DMS53 (cell line): ENCODE measurements at regions not wholly inside any gene's neighbourhood (a gene's known extent, or its start where the extent isn't known, plus 50 kb on each side); places are given as distances from the start of the nearest gene placed in this dataset.

Experiments
- DNase-seq: peaks from one replicate; lab custom pipeline; 2025; lab: John Stamatoyannopoulos, UW

DNA sequence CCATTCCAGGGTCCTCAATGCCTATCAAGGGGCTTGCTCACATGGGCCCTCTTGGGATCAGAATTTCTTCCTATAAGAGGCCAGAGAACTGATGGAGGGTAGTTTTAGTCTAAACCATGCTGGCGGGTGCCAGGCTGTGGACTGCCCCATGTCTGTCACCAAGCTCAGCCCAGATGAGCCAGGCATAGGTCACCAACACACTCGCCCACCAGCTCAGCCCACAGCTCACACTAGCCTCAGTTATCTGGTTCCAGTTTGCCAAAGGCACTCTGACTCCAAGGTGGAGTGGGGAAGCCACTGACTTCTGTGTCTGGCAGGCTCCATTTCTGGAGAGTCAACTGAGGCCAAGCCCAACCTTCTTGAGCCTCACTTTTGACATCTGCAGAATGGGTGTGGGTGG, 50.7 kb upstream of the INSYN1 start:
- DNase-seq, result no peak

DNA sequence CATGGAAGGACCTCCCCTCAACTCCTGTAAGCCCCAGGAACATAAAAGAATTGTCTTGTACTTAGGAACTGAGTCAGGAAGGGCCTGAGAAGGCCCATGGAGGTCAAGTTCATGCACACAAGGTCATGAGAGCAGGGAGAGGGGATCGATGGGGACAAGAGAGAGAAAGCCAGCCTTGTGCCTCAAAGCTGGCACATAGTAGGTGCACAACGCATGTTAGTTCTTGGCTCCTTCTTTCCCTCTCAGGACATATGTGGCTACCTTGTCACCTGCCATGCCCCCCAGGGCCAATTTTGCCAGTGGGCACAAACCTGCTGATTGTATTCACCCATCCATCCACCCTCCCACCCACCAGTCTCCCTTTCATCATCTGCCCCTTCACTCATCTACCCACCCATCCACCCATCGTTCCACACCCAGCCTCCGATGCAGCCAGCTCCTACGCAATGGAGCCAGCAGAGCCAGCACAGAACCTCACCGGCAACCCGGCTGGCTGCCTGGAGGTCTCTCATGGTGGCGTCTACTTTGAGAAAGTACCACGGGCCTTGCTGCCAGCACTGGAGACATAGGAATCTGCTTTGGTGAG, 52.4 kb upstream of the INSYN1 start:
- DNase-seq, result no peak

DNA sequence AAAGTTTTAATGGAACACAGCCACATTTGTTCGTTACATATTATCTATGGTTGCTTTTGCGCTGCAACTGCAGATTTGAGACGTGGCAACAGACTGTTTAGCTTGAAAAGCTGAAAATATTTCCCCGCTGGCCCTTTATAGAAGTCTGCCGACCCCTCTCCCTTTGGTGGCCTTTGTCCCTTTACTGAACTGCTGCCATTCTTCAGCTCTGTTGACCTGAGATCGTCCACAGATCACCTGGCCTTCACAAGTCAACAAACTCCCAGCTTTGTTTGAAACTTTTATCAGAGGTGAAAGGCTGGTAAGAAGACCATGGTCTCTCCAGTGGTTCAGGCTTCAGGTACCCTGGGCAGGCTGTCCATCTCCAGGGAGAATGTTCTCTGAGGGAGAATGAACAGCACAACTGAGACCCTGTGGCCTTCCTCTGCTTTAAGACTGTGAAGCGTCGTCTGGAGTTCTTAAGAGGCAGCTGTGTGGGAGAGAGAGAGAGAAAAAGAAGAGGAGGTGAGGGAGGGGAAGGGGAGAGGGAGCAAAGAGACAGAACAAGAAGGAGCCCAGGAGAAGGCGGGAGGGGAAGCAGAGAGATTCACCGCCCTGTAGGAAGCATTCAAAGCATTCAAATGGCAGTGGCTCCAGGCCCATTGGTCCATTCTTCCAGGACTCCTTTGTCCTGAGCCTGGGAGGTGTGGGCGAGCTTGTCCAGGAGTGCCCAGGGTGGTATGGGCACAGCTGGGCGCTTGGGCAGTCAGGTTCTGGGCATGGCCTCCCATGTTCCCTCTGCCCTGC, 53.7 kb upstream of the INSYN1 start:
- DNase-seq, result no peak

DNA sequence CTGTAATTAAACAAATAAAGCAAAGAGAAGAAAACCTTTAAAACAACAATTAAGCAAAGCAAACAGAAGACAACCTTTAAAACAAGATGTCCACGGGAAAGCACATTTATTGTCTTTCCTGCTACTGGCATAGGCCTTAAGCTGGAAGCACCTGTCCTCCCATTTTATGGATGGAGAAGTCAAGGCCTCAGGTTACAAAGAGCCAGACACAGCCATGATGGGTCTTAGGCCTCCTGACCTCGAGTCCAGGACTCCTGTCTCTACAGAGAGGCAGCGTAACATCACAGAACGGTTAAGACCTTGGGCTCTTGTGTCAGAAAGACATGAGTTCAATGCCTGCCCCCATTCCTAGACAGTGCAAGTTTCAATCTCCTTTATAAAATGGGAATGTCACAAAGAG, 54.7 kb upstream of the INSYN1 start:
- DNase-seq, result no peak

DNA sequence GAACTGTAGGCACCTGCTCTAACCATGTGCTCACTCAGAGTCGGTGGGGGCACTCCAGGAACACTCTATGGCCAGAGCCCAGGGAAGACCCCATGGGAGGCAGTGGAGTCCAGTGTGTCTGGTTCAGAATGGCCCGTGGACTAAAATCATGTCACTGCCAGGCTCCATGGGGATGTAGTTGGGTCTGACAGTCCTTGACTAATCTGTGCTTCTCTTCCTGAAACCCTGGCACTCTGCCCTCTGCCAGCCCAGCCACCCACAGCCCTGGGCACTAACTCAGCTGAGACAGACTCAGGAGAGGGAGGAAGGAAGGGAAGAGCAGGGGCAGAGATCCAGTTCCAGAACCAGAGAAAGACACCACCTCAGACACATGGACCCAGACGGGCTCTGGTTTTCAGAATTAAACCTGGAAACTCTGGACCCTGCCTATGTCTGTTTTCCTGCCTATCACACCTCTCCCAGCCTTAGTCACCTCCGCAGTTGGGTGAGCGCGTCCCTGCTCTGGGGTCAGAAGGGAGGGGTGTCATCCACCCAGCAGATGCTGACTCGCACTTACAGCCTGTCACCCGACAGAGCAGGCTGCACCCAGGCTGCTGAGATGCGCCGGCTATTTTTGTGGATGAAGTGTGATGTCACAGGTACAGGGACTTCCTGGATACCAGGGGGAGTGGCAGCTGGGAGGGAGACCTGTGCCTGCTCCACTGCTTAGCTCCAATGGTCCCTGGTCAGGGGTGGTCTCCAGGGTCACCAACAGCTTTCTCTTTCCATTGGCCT, 56.8 kb upstream of the INSYN1 start:
- DNase-seq, result peak; percentile 72

DNA sequence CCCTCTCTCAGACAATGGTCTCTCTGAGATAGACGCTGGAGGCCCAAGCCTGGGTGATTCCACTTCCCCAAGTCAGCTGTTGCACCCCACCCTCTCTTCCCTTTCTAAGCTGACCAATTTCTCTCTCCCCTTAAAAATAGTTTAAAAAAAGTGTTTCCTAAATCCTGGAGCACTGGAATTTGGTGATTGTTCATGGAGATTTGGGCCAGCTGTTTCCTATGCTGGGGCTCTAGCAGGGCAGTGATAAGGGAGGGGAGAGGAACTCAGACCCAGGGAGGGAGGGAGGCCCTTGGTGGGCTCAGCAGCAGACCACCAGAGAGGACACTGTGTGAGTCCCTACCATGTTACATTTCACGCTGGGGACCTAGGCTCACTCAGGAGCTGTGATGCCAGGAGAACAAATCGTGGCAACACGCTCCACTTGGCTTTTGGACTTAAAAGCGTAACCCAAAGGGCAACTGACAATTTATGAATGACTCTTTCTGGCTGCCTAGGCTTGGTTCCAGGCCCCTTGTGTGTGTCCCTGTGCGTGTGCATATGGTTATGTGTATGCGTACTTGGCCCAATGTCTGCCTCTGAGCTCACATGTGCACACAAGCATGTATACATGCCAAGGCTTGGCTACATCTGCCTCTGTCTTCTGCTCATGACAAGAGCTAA, 59.8 kb upstream of the INSYN1 start:
- no peak for DNase-seq

DNA sequence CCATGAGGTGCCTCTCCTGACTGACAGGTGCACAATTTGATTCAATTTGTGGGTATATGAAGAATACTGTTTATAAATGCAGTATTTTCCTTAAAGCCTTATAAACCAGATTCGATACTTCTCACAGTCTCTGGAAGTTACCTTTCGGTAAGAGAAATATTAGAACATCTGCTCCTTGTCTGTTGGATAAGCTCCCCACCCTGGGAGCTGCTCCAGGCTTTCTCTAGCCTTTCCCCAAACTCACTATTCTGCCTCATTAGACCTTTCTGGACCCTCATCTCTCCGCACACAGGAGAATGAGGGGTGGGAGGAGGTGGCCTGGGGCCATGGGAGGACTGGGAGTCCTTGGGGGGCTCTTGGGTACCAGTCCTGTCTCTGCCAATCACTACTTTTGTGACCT, 59.8 kb upstream of the TBC1D21 start:
- no peak for DNase-seq

DNA sequence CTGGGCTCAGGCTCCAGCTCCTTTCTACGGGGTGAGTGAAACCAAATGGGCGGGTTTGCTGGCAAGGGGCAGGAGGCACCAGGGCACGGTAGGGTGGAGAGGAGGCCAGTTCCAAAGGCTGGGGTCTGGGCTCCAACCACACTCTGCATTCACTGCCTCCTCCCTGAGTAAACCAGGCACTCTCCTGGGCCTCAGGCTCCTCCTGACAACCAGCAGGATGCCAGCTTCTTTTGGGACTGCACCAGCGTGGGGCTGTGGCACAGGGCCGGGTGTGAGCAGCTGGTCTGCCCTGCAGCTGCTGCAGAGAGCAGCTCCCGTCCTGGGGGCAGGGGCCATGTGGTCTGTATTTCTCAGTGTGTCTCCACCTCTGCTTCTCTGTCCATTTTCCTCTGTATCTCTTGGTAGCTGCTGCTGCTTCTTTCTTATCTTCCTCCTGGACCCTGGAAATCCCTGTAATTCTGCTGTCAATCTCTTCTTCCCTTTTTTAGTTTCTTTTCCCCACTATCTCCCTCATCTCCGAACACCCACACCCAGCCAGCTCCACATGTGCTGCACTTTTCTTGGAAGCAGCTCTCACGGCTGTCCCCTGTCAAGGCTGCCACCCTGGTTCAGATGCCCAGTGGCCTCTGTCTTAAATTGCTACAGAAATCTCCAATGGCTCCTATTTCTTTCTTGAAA, 54.9 kb upstream of the TBC1D21 start:
- DNase-seq, result no peak

DNA sequence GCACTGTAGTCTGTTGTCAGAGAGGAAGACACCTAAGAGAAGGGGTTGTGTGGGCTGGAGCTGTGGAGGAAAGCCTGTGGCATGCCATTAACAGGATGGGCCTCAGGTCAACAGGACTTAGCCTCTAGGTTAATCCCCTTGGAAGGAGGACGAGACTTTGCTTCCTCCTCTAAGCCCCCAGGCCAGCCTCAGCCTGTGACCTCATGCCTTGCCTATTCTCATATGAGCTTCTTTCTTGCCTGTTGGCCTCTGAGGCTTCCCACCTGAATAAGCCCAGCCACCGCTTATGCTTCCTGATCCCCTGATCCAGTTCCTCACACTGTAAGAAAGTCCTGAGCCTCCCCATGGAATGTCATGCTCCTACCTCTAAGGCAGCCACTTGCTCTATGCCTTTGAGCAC, 52.2 kb upstream of the TBC1D21 start:
- DNase-seq, result no peak

DNA sequence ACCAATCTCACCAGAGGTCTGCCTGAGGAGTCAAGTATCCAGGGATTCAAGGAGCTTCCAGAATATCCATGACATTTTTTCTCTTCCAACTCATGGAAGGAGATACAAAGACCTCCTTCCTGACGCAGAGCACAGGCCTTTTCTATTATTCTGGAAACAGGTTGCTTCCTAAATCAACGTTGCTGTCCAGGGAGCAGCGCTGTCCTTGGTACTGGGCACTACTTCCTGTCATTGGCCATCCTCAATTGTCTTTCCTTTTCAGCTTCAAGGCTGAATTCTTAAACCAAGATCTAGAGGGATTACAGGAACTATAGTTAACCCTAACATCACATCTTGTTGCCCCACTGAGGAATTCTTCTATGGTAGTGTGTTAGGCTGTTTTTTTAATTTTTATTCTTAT, 50.4 kb upstream of the TBC1D21 start:
- DNase-seq, result peak; percentile 6
